ENCODE measurements at regions not wholly inside any gene's neighbourhood (a gene's known extent, or its start where the extent isn't known, plus 50 kb on each side); places are given as distances from the start of the nearest gene placed in this dataset.
"Not testable (repeated sequence)": the region's sequence is repeated elsewhere in the genome, so short reads cannot be mapped to it uniquely, and the experiment has no call there.

DNA sequence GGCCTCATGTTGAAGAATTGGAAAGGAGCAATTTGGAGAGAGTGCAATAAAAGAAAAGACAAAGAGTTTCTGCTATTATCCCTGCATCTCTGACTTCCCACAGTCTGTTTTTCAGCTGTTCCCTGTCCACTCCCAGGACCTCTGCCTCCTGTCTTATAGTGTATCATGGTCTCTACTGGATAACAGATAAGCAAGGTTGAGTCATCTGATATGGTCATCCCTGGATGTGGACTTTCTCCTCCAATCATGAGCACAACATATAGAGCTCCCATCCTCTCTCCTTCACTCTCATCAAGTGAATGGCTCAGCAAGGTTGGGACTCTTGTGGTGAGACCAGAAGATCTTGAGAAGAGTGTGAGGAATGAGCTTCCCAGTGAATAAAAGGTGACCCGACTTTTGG lies 123.1 kb downstream of the PLCE1 start:
- no peaks in the 10 kb centered on the region for H3K9me3 ChIP-seq (ENCODE audit: control insufficient read depth in 5 of 5, low read length in 5 of 5)
- no peak overlapping the region for H3K27ac ChIP-seq (ENCODE audit: low read depth, low read length)
- no peaks in the 10 kb centered on the region for H3K36me3 ChIP-seq (ENCODE audit: control insufficient read depth in 5 of 5, insufficient read depth in 5 of 5, low read length in 5 of 5)
- H3K9ac ChIP-seq (ENCODE audit: low read length in 5 of 5): no peak overlapping the region
- no peaks in the 10 kb centered on the region for H3K27me3 ChIP-seq (ENCODE audit: control insufficient read depth in 5 of 5, insufficient read depth in 4 of 5, low read length in 5 of 5)
- peaks cover 0 to 3% (median 0%) of the 10 kb centered on the region in 5 donors for H3K4me1 ChIP-seq (ENCODE audit: control insufficient read depth in 5 of 5, insufficient read depth in 5 of 5, low read length in 5 of 5)
- no peak overlapping the region for H3K4me3 ChIP-seq (ENCODE audit: low read depth in 1 of 5, low read length in 5 of 5)

DNA sequence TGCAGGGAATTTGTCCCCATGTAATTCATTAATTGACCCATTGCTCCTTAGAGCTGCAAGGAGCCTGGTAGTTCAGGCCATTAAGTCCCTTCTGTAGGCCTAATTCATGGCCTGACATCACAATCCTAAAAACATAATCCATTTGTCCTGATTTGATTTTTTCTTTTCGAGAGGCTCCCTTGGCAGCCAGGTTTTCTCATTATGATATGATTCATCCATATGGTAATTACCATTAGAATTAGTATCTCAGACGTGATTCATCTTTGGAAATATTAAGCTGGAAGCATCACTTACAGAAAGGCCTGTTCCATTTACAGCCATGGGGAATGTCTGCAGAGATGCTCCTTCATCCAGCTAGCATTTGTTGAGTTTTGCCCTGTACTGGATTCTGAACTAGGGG lies 128.5 kb downstream of the PLCE1 start:
- H3K9me3 ChIP-seq (ENCODE audit: control insufficient read depth in 5 of 5, low read length in 5 of 5): no peaks in the 10 kb centered on the region
- H3K36me3 ChIP-seq (ENCODE audit: control insufficient read depth in 5 of 5, insufficient read depth in 5 of 5, low read length in 5 of 5): no peaks in the 10 kb centered on the region
- no peaks in the 10 kb centered on the region for H3K27me3 ChIP-seq (ENCODE audit: control insufficient read depth in 5 of 5, insufficient read depth in 4 of 5, low read length in 5 of 5)
- no peak overlapping the region for H3K4me3 ChIP-seq (ENCODE audit: low read depth in 1 of 5, low read length in 5 of 5)
- H3K27ac ChIP-seq (ENCODE audit: low read depth, low read length): no peak overlapping the region
- H3K9ac ChIP-seq (ENCODE audit: low read length in 5 of 5): no peak overlapping the region
- H3K4me1 ChIP-seq (ENCODE audit: control insufficient read depth in 5 of 5, insufficient read depth in 5 of 5, low read length in 5 of 5): no peaks in the 10 kb centered on the region

- Histone ChIP-seq H3K9ac (ENCODE audit: low read length in 5 of 5) (no peak overlapping the region), H3K9me3 (ENCODE audit: control insufficient read depth in 5 of 5, low read length in 5 of 5) (no peaks in the 10 kb centered on the region), H3K4me1 (ENCODE audit: control insufficient read depth in 5 of 5, insufficient read depth in 5 of 5, low read length in 5 of 5) (no peaks in the 10 kb centered on the region), H3K4me3 (ENCODE audit: low read depth in 1 of 5, low read length in 5 of 5) (no peak overlapping the region), H3K36me3 (ENCODE audit: control insufficient read depth in 5 of 5, insufficient read depth in 5 of 5, low read length in 5 of 5) (no peaks in the 10 kb centered on the region), H3K27me3 (ENCODE audit: control insufficient read depth in 5 of 5, insufficient read depth in 4 of 5, low read length in 5 of 5) (no peaks in the 10 kb centered on the region), H3K27ac (ENCODE audit: low read depth, low read length) (no peak overlapping the region)
Measured at GRCh38 chr10:94123258-94123995, 129.7 kb downstream of the PLCE1 start.

GRCh38 chr10:94124147-94124546 lies 130.4 kb downstream of the PLCE1 start:
- not testable (repeated sequence) for H3K4me1 ChIP-seq (ENCODE audit: control insufficient read depth in 5 of 5, insufficient read depth in 5 of 5, low read length in 5 of 5); H3K27me3 ChIP-seq (ENCODE audit: control insufficient read depth in 5 of 5, insufficient read depth in 4 of 5, low read length in 5 of 5); H3K27ac ChIP-seq (ENCODE audit: low read depth, low read length); H3K9me3 ChIP-seq (ENCODE audit: control insufficient read depth in 5 of 5, low read length in 5 of 5); H3K36me3 ChIP-seq (ENCODE audit: control insufficient read depth in 5 of 5, insufficient read depth in 5 of 5, low read length in 5 of 5); H3K9ac ChIP-seq (ENCODE audit: low read length in 5 of 5); H3K4me3 ChIP-seq (ENCODE audit: low read depth in 1 of 5, low read length in 5 of 5)

GRCh38 chr10:94125268-94125667 lies 131.5 kb downstream of the PLCE1 start:
- H3K27ac ChIP-seq (ENCODE audit: low read depth, low read length); H3K9ac ChIP-seq (ENCODE audit: low read length in 5 of 5); H3K36me3 ChIP-seq (ENCODE audit: control insufficient read depth in 5 of 5, insufficient read depth in 5 of 5, low read length in 5 of 5); H3K9me3 ChIP-seq (ENCODE audit: control insufficient read depth in 5 of 5, low read length in 5 of 5); H3K4me3 ChIP-seq (ENCODE audit: low read depth in 1 of 5, low read length in 5 of 5); H3K4me1 ChIP-seq (ENCODE audit: control insufficient read depth in 5 of 5, insufficient read depth in 5 of 5, low read length in 5 of 5); H3K27me3 ChIP-seq (ENCODE audit: control insufficient read depth in 5 of 5, insufficient read depth in 4 of 5, low read length in 5 of 5): not testable (repeated sequence)

DNA sequence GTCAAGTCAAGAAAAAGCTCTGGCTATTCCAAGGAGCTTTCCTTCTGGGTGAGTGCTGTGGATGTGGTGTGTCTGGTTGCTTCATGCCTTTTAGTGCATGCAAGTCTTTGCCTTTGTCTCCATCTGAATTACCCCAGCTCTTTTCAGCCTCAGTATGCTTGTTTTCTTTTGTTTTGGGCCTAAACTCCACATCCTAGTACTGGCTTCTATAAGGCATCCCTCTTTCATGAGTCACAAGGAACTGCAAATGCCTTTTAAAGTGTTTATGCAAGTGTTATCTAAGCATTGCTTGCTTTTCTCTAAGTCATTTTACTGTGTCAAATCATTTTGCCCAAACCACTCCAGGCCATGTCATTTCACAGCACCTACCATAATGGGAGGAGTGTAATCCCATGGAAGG lies 132.1 kb downstream of the PLCE1 start:
- H3K27me3 ChIP-seq (ENCODE audit: control insufficient read depth in 5 of 5, insufficient read depth in 4 of 5, low read length in 5 of 5): no peaks in the 10 kb centered on the region
- no peaks in the 10 kb centered on the region for H3K36me3 ChIP-seq (ENCODE audit: control insufficient read depth in 5 of 5, insufficient read depth in 5 of 5, low read length in 5 of 5)
- H3K27ac ChIP-seq (ENCODE audit: low read depth, low read length): no peak overlapping the region
- H3K4me3 ChIP-seq (ENCODE audit: low read depth in 1 of 5, low read length in 5 of 5): no peak overlapping the region
- H3K9me3 ChIP-seq (ENCODE audit: control insufficient read depth in 5 of 5, low read length in 5 of 5): no peaks in the 10 kb centered on the region
- no peak overlapping the region for H3K9ac ChIP-seq (ENCODE audit: low read length in 5 of 5)
- H3K4me1 ChIP-seq (ENCODE audit: control insufficient read depth in 5 of 5, insufficient read depth in 5 of 5, low read length in 5 of 5): peaks cover 0 to 5% (median 4%) of the 10 kb centered on the region in 5 donors

- no peak overlapping the region for H3K27ac ChIP-seq (ENCODE audit: low read depth, low read length)
- H3K4me1 ChIP-seq (ENCODE audit: control insufficient read depth in 5 of 5, insufficient read depth in 5 of 5, low read length in 5 of 5): peaks cover 0 to 16% (median 13%) of the 10 kb centered on the region in 5 donors
- no peaks in the 10 kb centered on the region for H3K27me3 ChIP-seq (ENCODE audit: control insufficient read depth in 5 of 5, insufficient read depth in 4 of 5, low read length in 5 of 5)
- no peaks in the 10 kb centered on the region for H3K9me3 ChIP-seq (ENCODE audit: control insufficient read depth in 5 of 5, low read length in 5 of 5)
- no peak overlapping the region for H3K4me3 ChIP-seq (ENCODE audit: low read depth in 1 of 5, low read length in 5 of 5)
- H3K36me3 ChIP-seq (ENCODE audit: control insufficient read depth in 5 of 5, insufficient read depth in 5 of 5, low read length in 5 of 5): no peaks in the 10 kb centered on the region
- no peak overlapping the region for H3K9ac ChIP-seq (ENCODE audit: low read length in 5 of 5)
Measured at GRCh38 chr10:94129393-94130130, 135.8 kb downstream of the PLCE1 start.

- Histone ChIP-seq H3K9ac (ENCODE audit: low read length in 5 of 5) (no peak overlapping the region), H3K4me3 (ENCODE audit: low read depth in 1 of 5, low read length in 5 of 5) (no peak overlapping the region), H3K9me3 (ENCODE audit: control insufficient read depth in 5 of 5, low read length in 5 of 5) (no peaks in the 10 kb centered on the region), H3K4me1 (ENCODE audit: control insufficient read depth in 5 of 5, insufficient read depth in 5 of 5, low read length in 5 of 5) (peaks cover 0 to 16% (median 13%) of the 10 kb centered on the region in 5 donors), H3K27me3 (ENCODE audit: control insufficient read depth in 5 of 5, insufficient read depth in 4 of 5, low read length in 5 of 5) (no peaks in the 10 kb centered on the region), H3K36me3 (ENCODE audit: control insufficient read depth in 5 of 5, insufficient read depth in 5 of 5, low read length in 5 of 5) (no peaks in the 10 kb centered on the region), H3K27ac (ENCODE audit: low read depth, low read length) (no peak overlapping the region)
Measured at GRCh38 chr10:94131885-94132284, 138.2 kb downstream of the PLCE1 start.

DNA sequence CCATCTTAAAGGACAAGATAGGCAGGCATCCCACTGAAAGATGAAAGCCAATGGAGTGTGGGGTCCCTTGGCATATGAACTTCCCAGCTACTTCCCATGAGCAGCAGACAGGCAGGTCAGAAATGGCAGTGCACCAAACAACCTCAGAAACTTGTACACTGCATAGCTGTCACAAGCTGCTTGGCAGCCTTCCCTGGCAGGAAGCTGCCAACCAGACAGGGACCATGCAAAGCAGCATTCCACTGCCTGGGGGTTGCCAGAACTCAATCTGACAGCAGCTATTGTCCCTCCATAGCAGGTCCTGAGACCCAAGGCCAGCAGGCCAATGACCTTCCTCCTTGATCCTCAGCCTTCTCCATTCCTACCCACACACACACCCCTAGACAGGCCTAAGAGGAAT lies 139.5 kb downstream of the PLCE1 start:
- no peak overlapping the region for H3K9ac ChIP-seq (ENCODE audit: low read length in 5 of 5)

GRCh38 chr10:94137747-94138146 lies 144.0 kb downstream of the PLCE1 start:
- Histone ChIP-seq H3K4me1 (ENCODE audit: control insufficient read depth in 5 of 5, insufficient read depth in 5 of 5, low read length in 5 of 5) (peaks cover 0 to 9% (median 9%) of the 10 kb centered on the region in 5 donors), H3K36me3 (ENCODE audit: control insufficient read depth in 5 of 5, insufficient read depth in 5 of 5, low read length in 5 of 5) (no peaks in the 10 kb centered on the region), H3K27ac (ENCODE audit: low read depth, low read length) (no peak overlapping the region), H3K9ac (ENCODE audit: low read length in 5 of 5) (no peak overlapping the region), H3K4me3 (ENCODE audit: low read depth in 1 of 5, low read length in 5 of 5) (no peak overlapping the region), H3K27me3 (ENCODE audit: control insufficient read depth in 5 of 5, insufficient read depth in 4 of 5, low read length in 5 of 5) (no peaks in the 10 kb centered on the region), H3K9me3 (ENCODE audit: control insufficient read depth in 5 of 5, low read length in 5 of 5) (no peaks in the 10 kb centered on the region)

More for the DNA sequence above, 139.5 kb downstream of the PLCE1 start:
- no peaks in the 10 kb centered on the region for H3K36me3 ChIP-seq (ENCODE audit: control insufficient read depth in 5 of 5, insufficient read depth in 5 of 5, low read length in 5 of 5)
- H3K27ac ChIP-seq (ENCODE audit: low read depth, low read length): no peak overlapping the region
- no peak overlapping the region for H3K4me3 ChIP-seq (ENCODE audit: low read depth in 1 of 5, low read length in 5 of 5)
- no peaks in the 10 kb centered on the region for H3K27me3 ChIP-seq (ENCODE audit: control insufficient read depth in 5 of 5, insufficient read depth in 4 of 5, low read length in 5 of 5)
- peaks cover 0 to 16% (median 13%) of the 10 kb centered on the region in 5 donors for H3K4me1 ChIP-seq (ENCODE audit: control insufficient read depth in 5 of 5, insufficient read depth in 5 of 5, low read length in 5 of 5)
- H3K9me3 ChIP-seq (ENCODE audit: control insufficient read depth in 5 of 5, low read length in 5 of 5): no peaks in the 10 kb centered on the region
